ENCODE measurements at regions not wholly inside any gene's neighbourhood (a gene's known extent, or its start where the extent isn't known, plus 50 kb on each side); places are given as distances from the start of the nearest gene placed in this dataset.

DNA sequence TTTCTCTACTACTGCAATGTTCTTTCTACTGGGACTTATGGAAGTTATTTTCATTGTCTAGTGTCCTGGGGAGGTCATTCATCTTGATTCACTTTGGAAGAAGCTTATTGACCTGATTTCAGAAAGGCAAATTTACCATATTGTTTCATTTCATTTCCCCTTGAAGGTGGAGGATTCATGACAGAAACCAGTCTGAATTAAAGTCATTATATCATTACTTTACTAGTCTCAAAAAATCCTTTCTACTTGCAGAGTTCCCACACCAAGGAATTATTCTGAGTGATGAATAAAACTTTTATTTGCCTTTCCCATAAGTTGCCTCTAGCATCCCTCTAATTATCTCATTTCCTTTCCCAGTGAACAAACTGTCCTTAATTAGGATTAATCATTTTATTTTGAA is 163.8 kb downstream of the RASSF9 start:
- TF ChIP-seq CTCF (conservative IDR thresholded peaks at IDR 0.05; ENCODE audit: low read length): no peak
- TF ChIP-seq EZH2phosphoT487 (IDR thresholded peaks at IDR 0.05; ENCODE audit: borderline replicate concordance): no peak

Data from Loucy (cell line).